GM18870 (cell line): ENCODE measurements at regions not wholly inside any gene's neighbourhood (a gene's known extent, or its start where the extent isn't known, plus 50 kb on each side); places are given as distances from the start of the nearest gene placed in this dataset.

Experiments used
- ATAC-seq: cut with Tn5 transposase; IDR thresholded peaks from one replicate; pipeline ENCODE4 v1.9.1; 2021; ENCODE audit warnings: moderate library complexity; ENCODE audit not compliant: unreplicated experiment

DNA sequence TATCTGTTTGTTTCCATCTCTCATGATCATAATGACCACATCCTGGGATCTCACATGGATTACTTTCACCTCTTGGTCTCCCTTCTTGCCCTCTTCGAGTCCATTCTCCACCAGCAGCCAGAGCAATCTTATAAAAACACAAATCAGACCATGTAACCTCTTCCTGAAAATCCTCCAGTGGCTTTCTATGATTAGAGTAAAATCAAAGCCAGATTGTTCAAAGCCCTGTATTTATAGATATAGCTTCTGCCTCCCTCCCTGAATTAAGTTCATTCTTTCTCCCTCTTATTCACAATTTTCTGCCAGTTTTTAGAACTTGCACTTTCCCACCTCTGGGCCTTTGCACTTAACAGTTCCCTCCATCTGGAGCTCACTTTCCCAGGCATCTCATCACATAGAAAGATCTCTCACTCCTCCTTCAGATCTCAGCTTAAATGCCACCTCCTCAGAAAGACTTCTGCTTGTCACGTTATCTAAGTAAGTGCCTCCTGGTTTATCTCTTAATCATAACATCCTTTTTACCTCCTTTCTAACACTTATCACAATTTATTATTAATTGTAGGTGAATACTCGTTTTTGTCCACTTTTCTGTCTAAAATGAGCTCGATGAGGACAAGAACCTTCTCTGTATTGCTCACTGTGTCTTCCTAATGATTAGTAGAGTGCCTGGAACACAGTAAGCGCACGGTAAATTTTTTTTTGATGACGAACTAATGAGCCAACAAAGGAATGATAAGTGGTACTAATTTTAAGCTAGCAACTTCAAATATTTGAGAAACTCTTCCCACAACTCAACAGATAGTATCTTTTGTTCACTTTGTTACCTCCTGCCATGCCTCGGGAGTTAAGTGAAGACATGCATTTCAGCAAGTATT is 80.5 kb downstream of the CYB561 start:
- ATAC-seq, result no peak

- ATAC-seq, result no peak
Measured at GRCh38 chr17:63366241-63366566, 79.9 kb downstream of the CYB561 start.

DNA sequence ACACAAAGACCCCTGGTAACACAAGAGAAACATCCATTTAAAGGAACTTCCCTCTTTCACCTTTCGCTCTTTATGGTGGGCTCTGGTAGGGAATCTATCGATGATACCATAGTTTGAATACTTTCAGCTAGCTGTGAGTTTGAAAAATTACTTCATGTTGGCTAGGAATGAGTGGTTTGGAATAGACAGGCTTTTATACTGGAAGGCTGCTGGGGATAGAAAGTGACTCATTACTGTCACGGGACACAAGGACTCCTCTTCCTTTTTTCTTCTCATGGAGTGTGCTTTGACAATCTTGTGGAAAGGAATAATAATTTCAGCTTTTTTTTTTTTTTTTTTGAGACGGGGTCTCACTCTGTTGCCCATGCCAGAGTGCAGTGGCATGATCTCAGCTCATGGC is 76.9 kb downstream of the CYB561 start:
- no peak for ATAC-seq

DNA sequence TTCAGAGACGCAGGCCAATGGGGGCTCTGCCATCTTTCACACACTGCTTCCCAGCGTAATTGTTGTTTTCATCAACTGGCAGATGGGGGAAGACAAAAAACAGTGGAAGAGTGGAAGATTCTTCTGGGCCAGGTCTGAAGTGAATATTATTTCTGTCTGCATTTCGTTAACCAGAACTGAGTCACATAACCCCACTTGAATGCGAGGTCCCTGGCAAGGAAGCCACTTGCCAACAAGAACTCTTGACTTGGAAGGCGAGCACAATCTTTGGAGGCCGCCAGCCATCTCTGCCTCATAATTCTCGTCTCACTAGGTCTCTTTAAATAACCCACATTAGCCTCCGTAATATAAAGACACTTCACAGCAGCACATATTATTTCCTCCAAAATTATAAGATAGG is 75.4 kb downstream of the CYB561 start:
- ATAC-seq, result no peak

DNA sequence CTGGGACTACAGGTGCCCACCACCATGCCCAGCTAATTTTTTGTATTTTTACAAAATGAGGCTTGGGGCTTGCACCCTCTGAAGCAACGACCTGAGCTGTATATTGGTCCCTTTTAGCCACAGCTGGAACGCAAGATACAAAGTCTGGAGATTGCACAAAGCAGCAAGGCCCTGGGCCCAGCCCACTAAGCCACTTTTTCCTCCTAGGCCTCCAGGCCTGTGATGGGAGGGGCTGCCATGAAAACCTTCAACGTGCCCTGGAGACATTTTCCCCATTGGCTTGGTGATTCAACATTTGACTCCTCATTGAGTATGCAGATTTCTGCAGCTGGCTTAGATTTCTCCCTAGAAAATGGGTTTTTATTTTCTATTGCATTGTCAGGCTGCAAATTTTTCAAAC is 69.2 kb downstream of the CYB561 start:
- ATAC-seq, result no peak

- no peak for ATAC-seq
Measured at GRCh38 chr17:63378411-63379375, 67.4 kb downstream of the CYB561 start.

- no peak for ATAC-seq
Measured at GRCh38 chr17:63379636-63380035, 66.5 kb downstream of the CYB561 start.

DNA sequence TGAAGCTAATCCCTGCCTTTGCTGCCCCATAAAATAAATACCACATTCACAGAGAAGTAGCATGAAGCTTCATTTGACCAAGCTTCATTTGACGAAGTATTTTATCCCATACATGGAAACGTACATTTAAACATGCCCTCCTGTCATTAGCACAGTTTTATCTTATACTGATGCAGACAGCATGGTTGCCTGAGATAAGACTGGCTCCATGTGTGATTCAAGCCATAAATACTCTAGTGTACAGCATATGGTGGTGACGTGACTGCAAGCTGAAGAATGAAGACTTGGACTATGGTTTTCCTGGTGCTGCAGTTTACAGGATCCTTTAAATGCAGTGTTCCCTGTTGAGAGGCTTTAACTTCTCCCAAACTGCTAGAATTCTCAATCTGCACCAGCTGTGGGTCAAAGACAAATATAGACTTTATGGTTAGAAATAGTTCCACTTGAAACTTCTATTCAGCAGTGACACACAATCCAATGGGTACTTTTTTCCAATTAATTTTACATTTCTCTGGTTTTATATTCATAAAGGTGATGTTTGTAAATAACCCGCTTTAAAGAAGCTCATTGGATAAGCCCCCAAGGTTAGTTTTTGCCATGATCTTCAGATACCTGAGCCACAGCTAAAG is 64.9 kb downstream of the CYB561 start:
- no peak for ATAC-seq

- ATAC-seq, result no peak
Measured at GRCh38 chr17:63382136-63382535, 64.0 kb downstream of the CYB561 start.
